Tibial nerve (tissue), 3 donors: ENCODE measurements at regions not wholly inside any gene's neighbourhood (a gene's known extent, or its start where the extent isn't known, plus 50 kb on each side); places are given as distances from the start of the nearest gene placed in this dataset.

Source experiments
- CTCF ChIP-seq, 5 experiments: fragments of 200-600 bp in 3 of 5; fragments of 450-650 bp in 2 of 5; sonication (generic) in 3 of 5; IDR thresholded peaks; one replicate each; pipeline ENCODE4 v1.5.1; 2016 to 2019; ENCODE audit warnings: antibody characterized with exemption in 5 of 5, mild to moderate bottlenecking in 3 of 5, moderate library complexity in 2 of 5
- POLR2A ChIP-seq, 2 donors: fragments of 450-650 bp; IDR thresholded peaks; one replicate each; pipeline ENCODE4 v1.6.1; 2017; ENCODE audit warnings: antibody characterized with exemption in 2 of 2, mild to moderate bottlenecking in 2 of 2, moderate library complexity in 2 of 2

DNA sequence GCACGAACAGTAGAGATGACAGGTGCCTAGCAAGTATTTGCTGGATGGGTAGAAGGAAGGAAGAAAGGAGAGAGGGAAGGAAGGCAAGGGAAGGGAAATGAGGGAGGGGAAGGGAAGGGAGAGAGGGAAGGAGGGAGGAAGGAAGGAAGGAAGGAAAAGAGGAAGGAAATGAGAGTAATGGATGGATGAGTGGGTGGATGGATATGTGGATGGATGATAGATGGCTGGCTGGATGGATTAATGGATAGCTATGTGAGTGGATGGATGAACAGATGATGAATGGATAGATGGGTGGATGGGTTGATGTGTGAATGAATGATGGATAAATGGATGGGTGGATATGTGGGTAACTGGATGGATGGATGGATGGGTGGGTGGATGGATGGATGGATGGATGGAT, 125.9 kb upstream of the FGF3 start:
- no peak for TF ChIP-seq CTCF (IDR thresholded peaks at IDR 0.05)
- no peak for TF ChIP-seq POLR2A (IDR thresholded peaks at IDR 0.05)
